ENCODE measurements at regions not wholly inside any gene's neighbourhood (a gene's known extent, or its start where the extent isn't known, plus 50 kb on each side); places are given as distances from the start of the nearest gene placed in this dataset.

GRCh38 chr1:73181190-73181540 lies 898.8 kb upstream of the NEGR1 start:
- no peak for FAIRE-seq

- FAIRE-seq = no peak
Measured at GRCh38 chr1:73180397-73181189, 898.3 kb upstream of the NEGR1 start.

GRCh38 chr1:73176902-73177301 lies 894.6 kb upstream of the NEGR1 start:
- no peak for FAIRE-seq

GRCh38 chr1:73167009-73167657 lies 884.8 kb upstream of the NEGR1 start:
- no peak for FAIRE-seq

- no peak for FAIRE-seq
Measured at GRCh38 chr1:73162564-73162963, 880.2 kb upstream of the NEGR1 start.

- FAIRE-seq = no peak
Measured at GRCh38 chr1:73161418-73161817, 879.1 kb upstream of the NEGR1 start.

- FAIRE-seq = no peak
Measured at GRCh38 chr1:73160759-73161158, 878.4 kb upstream of the NEGR1 start.

GRCh38 chr1:73144311-73144710 lies 862.0 kb upstream of the NEGR1 start:
- FAIRE-seq = no peak

GRCh38 chr1:73136975-73137374 lies 854.6 kb upstream of the NEGR1 start:
- FAIRE-seq = no peak

GRCh38 chr1:73106931-73107330 lies 824.6 kb upstream of the NEGR1 start:
- no peak for FAIRE-seq

GRCh38 chr1:73105755-73106154 lies 823.4 kb upstream of the NEGR1 start:
- no peak for FAIRE-seq

GRCh38 chr1:73104749-73105148 lies 822.4 kb upstream of the NEGR1 start:
- no peak for FAIRE-seq

- FAIRE-seq = no peak
Measured at GRCh38 chr1:73100216-73100615, 817.9 kb upstream of the NEGR1 start.

- no peak for FAIRE-seq
Measured at GRCh38 chr1:73097917-73098316, 815.6 kb upstream of the NEGR1 start.

GRCh38 chr1:73096841-73097240 lies 814.5 kb upstream of the NEGR1 start:
- FAIRE-seq = no peak

GRCh38 chr1:73092383-73092782 lies 810.0 kb upstream of the NEGR1 start:
- FAIRE-seq = no peak

- no peak for FAIRE-seq
Measured at GRCh38 chr1:73066866-73067265, 784.5 kb upstream of the NEGR1 start.

GRCh38 chr1:73065339-73066041 lies 783.2 kb upstream of the NEGR1 start:
- no peak for FAIRE-seq

- no peak for FAIRE-seq
Measured at GRCh38 chr1:73056826-73057225, 774.5 kb upstream of the NEGR1 start.

- FAIRE-seq = no peak
Measured at GRCh38 chr1:73044241-73045036, 762.1 kb upstream of the NEGR1 start.

GRCh38 chr1:73042403-73042802 lies 760.1 kb upstream of the NEGR1 start:
- no peak for FAIRE-seq

GRCh38 chr1:73040811-73041210 lies 758.5 kb upstream of the NEGR1 start:
- no peak for FAIRE-seq

GRCh38 chr1:73034271-73034670 lies 751.9 kb upstream of the NEGR1 start:
- FAIRE-seq = no peak

Data from G401.6 (cell line).